Bronchial epithelial cell (primary cell): ENCODE measurements at regions not wholly inside any gene's neighbourhood (a gene's known extent, or its start where the extent isn't known, plus 50 kb on each side); places are given as distances from the start of the nearest gene placed in this dataset.
"Not testable (repeated sequence)": the region's sequence is repeated elsewhere in the genome, so short reads cannot be mapped to it uniquely, and the experiment has no call there.

ENCODE experiments used
- DNase-seq: peaks from one replicate; pipeline ENCODE4 v3.0.0-alpha.2; 2010; ENCODE audit warnings: low read depth
- FAIRE-seq: peaks from 2 replicates; lab custom pipeline; 2011; peaks lifted over from hg19 to GRCh38; lab: Jason Lieb, UNC
- H3K27me3 ChIP-seq: 2 replicates; pipeline ENCODE4 v1.5.1; 2011; ENCODE audit warnings: low read length; ENCODE audit not compliant: control insufficient read depth, insufficient read depth
- H3K36me3 ChIP-seq: 2 replicates; pipeline ENCODE4 v1.5.1; 2011; ENCODE audit warnings: low read length; ENCODE audit not compliant: control insufficient read depth, insufficient read depth
- H3K4me3 ChIP-seq: 2 replicates; pipeline ENCODE4 v1.5.1; 2011; ENCODE audit warnings: mild to moderate bottlenecking, low read depth, low read length, control low read depth
- TF ChIP-seq, protein P1 (sequence below): IDR thresholded peaks from 2 replicates; pipeline ENCODE4 v1.5.1; 2011; ENCODE audit warnings: mild to moderate bottlenecking, moderate library complexity, low read length, control low read depth, inconsistent platforms; ENCODE audit not compliant: insufficient read depth, severe bottlenecking

DNA sequence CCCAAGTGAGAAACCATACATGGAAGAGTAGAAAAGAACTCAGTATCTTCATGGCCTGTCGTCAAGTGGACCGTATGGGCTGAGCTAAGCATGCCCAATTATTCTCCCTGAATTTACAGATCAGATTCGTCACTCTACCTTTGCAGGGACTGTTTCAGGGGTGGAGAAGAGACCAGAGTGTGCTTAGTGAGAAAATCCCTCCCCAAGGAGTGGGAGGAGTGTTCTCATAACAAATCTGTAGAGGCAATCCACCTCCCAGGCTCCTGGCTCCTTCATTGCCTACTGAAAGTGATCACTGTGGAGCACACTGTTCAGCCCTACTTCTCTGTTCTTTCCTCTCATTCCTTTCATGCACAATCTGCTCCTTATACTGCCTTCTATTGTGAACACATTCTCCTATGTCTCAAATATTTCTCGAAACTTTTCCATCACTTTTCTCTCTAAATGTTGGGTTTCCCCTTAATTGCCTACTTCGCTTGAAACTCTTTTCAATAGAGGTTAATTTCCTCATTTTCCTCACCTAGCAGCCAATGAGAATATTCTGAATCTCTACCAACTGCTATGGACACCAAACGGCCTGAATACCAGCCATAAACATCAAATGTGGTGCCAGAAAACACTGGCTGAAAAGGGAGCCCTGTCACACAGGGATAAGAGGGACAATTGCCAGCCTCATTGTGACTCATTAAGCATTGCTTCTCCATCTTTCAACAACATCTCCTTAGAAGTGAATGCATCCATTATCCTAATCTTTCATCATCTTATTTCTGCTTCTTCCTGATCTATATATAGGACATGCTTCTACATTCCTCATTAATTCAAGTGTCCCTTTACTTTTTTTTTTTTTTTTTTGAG, 398.3 kb downstream of the UTRN start:
- no peaks in the 10 kb centered on the region for H3K27me3 ChIP-seq
- FAIRE-seq (no peak), DNase-seq (no peak)
- TF ChIP-seq, protein P1, sequence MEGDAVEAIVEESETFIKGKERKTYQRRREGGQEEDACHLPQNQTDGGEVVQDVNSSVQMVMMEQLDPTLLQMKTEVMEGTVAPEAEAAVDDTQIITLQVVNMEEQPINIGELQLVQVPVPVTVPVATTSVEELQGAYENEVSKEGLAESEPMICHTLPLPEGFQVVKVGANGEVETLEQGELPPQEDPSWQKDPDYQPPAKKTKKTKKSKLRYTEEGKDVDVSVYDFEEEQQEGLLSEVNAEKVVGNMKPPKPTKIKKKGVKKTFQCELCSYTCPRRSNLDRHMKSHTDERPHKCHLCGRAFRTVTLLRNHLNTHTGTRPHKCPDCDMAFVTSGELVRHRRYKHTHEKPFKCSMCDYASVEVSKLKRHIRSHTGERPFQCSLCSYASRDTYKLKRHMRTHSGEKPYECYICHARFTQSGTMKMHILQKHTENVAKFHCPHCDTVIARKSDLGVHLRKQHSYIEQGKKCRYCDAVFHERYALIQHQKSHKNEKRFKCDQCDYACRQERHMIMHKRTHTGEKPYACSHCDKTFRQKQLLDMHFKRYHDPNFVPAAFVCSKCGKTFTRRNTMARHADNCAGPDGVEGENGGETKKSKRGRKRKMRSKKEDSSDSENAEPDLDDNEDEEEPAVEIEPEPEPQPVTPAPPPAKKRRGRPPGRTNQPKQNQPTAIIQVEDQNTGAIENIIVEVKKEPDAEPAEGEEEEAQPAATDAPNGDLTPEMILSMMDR, result no peak
- H3K36me3 ChIP-seq, result no peaks in the 10 kb centered on the region
- H3K4me3 ChIP-seq, result no peak overlapping the region

DNA sequence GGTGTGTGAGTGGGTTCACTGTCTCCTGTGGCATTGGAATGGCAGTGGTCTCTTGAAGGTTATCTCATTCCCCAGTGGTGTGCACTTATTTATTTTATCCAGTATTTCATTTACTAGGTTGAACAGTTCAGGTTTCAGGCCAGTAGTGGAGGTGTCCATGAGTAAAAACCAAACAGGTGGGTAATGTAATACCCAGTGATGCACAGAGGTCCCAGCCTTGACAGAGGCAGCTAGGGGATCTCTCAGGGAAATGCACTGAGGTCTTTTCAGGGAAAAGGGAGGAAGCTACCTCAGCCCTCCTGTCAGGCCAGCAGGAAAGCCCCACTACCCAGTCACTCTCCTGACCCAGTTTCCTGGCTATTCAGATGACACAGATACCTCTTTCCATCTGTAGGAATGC, 403.6 kb downstream of the UTRN start:
- H3K27me3 ChIP-seq, result no peaks in the 10 kb centered on the region
- FAIRE-seq (no peak), DNase-seq (no peak)
- no peaks in the 10 kb centered on the region for H3K36me3 ChIP-seq
- TF ChIP-seq, protein P1, result no peak
- no peak overlapping the region for H3K4me3 ChIP-seq

DNA sequence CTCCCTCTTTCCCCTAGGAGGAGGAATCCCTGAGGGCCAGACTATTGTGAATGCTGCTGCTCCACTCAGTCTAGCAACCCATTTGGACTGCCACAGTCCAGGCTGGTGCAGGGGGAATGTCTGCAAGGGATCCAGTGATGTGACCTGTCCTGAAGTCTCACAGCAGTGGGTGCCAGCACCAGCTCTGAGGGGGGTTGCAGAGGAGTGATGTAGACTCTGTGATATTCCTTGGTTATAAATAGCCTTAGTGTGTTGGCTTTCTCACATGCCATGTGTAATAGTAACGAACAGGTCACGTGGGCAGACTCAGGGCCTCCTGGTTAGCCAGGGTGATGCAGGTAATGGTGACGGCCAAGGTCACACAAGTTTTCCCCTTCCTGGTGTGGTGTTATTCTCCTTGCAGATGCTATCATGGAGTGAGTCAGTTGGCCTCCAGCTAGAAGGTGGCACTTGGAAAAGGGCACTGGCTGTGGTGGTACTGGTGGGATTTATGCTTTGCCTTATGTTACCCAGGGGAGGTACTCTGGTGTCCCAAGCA, 404.4 kb downstream of the UTRN start:
- DNase-seq (no peak), FAIRE-seq (no peak)
- no peak overlapping the region for H3K4me3 ChIP-seq
- TF ChIP-seq, protein P1, result no peak
- H3K36me3 ChIP-seq, result no peaks in the 10 kb centered on the region
- no peaks in the 10 kb centered on the region for H3K27me3 ChIP-seq

DNA sequence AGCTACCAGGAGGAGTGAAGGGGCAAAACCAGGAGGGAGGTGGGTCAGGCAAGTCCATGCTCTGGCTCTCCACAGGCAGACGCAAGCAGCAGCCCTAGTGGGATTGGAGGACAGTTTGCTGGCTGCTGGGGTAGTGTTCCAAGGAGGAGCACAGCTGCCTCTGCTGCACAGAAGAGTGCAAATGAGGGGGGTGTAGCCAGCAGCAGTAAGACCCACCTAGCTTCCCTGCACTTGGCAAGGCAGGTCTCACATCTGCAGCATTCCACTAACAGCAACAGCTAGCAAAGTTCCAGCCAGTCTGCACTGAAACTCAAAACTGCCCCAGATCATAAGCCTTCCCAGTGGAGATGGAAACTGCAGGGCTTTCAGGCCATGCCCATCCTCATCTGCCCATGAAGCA, 405.0 kb downstream of the UTRN start:
- H3K27me3 ChIP-seq, result no peaks in the 10 kb centered on the region
- FAIRE-seq, result peak; percentile 43
- TF ChIP-seq, protein P1, result no peak
- no peaks in the 10 kb centered on the region for H3K36me3 ChIP-seq
- no peak for DNase-seq
- H3K4me3 ChIP-seq, result no peak overlapping the region

DNA sequence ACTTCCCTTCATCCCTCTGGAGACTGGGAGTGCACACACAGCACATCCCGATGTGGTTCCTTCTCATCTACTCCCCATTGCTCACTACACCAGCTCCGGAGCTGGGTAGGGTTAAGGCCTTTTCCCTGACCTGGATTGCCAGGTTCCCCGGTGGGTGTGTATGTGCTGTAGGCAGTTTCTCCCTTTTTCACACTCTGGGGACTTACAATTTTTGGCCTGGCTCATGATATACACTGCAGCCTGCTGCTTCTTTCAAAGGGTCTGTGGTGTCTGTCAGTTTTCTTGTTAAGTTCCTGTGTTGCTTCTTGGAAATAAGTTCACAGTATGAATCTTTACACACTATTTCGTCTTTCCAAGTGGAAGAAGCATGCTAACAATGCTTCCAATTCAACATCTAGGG, 405.5 kb downstream of the UTRN start:
- FAIRE-seq (no peak), DNase-seq (no peak)
- TF ChIP-seq, protein P1, result no peak
- H3K27me3 ChIP-seq, result no peaks in the 10 kb centered on the region
- H3K4me3 ChIP-seq, result no peak overlapping the region
- no peaks in the 10 kb centered on the region for H3K36me3 ChIP-seq

DNA sequence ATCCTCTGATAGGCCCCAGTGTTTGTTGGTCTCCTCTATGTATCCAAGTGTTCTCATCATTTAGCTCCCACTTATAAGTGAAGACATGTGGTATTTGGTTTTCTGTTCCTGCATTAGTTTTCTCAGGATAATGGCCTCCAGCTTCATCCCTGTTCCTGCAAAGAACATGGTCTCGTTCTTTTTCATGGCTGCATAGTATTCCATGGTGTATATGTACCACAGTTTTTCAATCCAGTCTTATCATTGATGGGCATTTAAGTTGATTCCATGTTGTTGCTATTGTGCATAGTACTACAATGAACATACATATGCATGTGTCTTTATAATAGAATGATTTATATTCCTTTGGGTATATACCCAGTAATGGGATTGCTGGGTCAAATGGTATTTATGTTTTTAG, 406.9 kb downstream of the UTRN start:
- not testable (repeated sequence) for H3K27me3 ChIP-seq, DNase-seq, H3K36me3 ChIP-seq, FAIRE-seq, H3K4me3 ChIP-seq
